ENCODE measurements at regions not wholly inside any gene's neighbourhood (a gene's known extent, or its start where the extent isn't known, plus 50 kb on each side); places are given as distances from the start of the nearest gene placed in this dataset.

- TF ChIP-seq ELF4 (IDR thresholded peaks at IDR 0.05) (no peak), PKNOX1 (IDR thresholded peaks at IDR 0.05) (no peak), TARDBP (IDR thresholded peaks at IDR 0.05) (no peak), BHLHE40 (IDR thresholded peaks at IDR 0.05; ENCODE audit: borderline replicate concordance) (no peak)
Observed at GRCh38 chr10:109103278-109103677, 820.0 kb downstream of the XPNPEP1 start.

All from HEK293T (cell line).